ENCODE measurements at regions not wholly inside any gene's neighbourhood (a gene's known extent, or its start where the extent isn't known, plus 50 kb on each side); places are given as distances from the start of the nearest gene placed in this dataset.

DNA sequence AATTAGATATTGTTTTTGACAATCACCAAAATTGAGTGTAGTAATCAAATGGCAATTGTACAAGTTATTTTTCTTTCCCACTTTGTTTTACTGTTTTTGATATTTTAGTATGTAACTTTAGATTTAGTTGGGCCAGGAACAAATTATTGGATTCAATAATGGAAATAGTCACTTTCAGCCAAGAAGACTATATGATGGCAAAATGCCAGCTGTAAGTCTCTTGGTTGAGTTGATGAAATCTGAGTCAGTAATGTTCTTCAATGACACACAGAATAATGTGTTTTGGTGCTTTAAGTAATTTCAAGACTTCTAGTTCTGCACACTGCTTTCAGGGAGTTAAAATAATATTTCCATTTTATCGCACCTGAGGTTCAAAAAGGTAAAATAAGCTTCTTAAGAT lies 2022.0 kb upstream of the CELF4 start:
- TF ChIP-seq, protein P1, sequence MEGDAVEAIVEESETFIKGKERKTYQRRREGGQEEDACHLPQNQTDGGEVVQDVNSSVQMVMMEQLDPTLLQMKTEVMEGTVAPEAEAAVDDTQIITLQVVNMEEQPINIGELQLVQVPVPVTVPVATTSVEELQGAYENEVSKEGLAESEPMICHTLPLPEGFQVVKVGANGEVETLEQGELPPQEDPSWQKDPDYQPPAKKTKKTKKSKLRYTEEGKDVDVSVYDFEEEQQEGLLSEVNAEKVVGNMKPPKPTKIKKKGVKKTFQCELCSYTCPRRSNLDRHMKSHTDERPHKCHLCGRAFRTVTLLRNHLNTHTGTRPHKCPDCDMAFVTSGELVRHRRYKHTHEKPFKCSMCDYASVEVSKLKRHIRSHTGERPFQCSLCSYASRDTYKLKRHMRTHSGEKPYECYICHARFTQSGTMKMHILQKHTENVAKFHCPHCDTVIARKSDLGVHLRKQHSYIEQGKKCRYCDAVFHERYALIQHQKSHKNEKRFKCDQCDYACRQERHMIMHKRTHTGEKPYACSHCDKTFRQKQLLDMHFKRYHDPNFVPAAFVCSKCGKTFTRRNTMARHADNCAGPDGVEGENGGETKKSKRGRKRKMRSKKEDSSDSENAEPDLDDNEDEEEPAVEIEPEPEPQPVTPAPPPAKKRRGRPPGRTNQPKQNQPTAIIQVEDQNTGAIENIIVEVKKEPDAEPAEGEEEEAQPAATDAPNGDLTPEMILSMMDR (IDR thresholded peaks at IDR 0.05; ENCODE audit: insufficient read depth in 1 of 2, low read depth in 1 of 2, low read length in 1 of 2, severe bottlenecking in 1 of 2, unreplicated experiment in 1 of 2) = no peak
- H3K9me3 ChIP-seq = no peaks in the 10 kb centered on the region
- CTCF ChIA-PET = no interaction called here
- H3K36me3 ChIP-seq (ENCODE audit: control insufficient read depth, insufficient read depth, low read length) = no peaks in the 10 kb centered on the region
- H3K4me3 Mint-ChIP-seq (ENCODE audit: unreplicated experiment) = no peak overlapping the region
- H3K4me1 ChIP-seq = no peaks in the 10 kb centered on the region
- intact Hi-C loops (cut with micrococcal nuclease; ENCODE audit: unreplicated experiment) = no loop called here
- H3K9me3 Mint-ChIP-seq (ENCODE audit: unreplicated experiment) = no peaks in the 10 kb centered on the region
- H3K27me3 ChIP-seq (replicated peaks; ENCODE audit: control insufficient read depth, insufficient read depth, low read length) = no peaks in the 10 kb centered on the region
- BruUV-seq (replicated peaks) = no TSS peak
- H3K4me3 ChIP-seq (ENCODE audit: low read depth, low read length) = no peak overlapping the region
- H3K27ac Mint-ChIP-seq (ENCODE audit: unreplicated experiment) = no peak overlapping the region
- H3K36me3 Mint-ChIP-seq (ENCODE audit: insufficient read depth, unreplicated experiment) = no peaks in the 10 kb centered on the region
- POLR2A ChIA-PET = no interaction called here
- H3K4me1 Mint-ChIP-seq (ENCODE audit: low read depth, unreplicated experiment) = no peaks in the 10 kb centered on the region
- no peak for DNase-seq
- no peaks in the 10 kb centered on the region for H3K27me3 Mint-ChIP-seq (ENCODE audit: insufficient read depth, unreplicated experiment)

DNA sequence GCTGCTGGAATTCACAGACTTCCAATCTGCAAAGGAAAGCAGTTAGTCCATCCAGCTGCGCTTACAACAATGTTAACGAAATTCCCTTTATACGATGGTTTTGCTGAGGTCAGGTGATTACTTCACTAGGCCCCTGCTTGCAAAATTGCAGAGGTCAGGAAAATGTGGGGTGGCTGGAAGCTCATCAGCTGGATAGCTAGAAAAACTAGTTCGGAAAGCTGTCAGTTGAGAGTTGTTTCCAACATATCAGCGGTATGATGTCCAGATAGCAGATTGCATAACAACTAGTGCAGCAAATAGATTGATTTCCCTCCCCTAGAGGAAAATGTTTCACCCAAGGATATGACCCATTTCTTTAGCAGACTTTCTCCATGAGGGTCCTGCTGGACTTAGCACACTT lies 2021.1 kb upstream of the CELF4 start:
- BruUV-seq (replicated peaks) = no TSS peak
- Mint-ChIP-seq H3K27me3 (ENCODE audit: insufficient read depth, unreplicated experiment) (no peaks in the 10 kb centered on the region), H3K9me3 (ENCODE audit: unreplicated experiment) (no peaks in the 10 kb centered on the region), H3K36me3 (ENCODE audit: insufficient read depth, unreplicated experiment) (no peaks in the 10 kb centered on the region), H3K27ac (ENCODE audit: unreplicated experiment) (no peak overlapping the region), H3K4me1 (ENCODE audit: low read depth, unreplicated experiment) (no peaks in the 10 kb centered on the region), H3K4me3 (ENCODE audit: unreplicated experiment) (no peak overlapping the region)
- no peaks in the 10 kb centered on the region for H3K27me3 ChIP-seq (replicated peaks; ENCODE audit: control insufficient read depth, insufficient read depth, low read length)
- H3K36me3 ChIP-seq (ENCODE audit: control insufficient read depth, insufficient read depth, low read length) = no peaks in the 10 kb centered on the region
- intact Hi-C loops (cut with micrococcal nuclease; ENCODE audit: unreplicated experiment) = no loop called here
- H3K9me3 ChIP-seq = no peaks in the 10 kb centered on the region
- ChIA-PET POLR2A (no interaction called here), CTCF (no interaction called here)
- H3K4me1 ChIP-seq = no peaks in the 10 kb centered on the region
- no peak for DNase-seq
- no peak overlapping the region for H3K4me3 ChIP-seq (ENCODE audit: low read depth, low read length)
- TF ChIP-seq, protein P1 (IDR thresholded peaks at IDR 0.05; ENCODE audit: insufficient read depth in 1 of 2, low read depth in 1 of 2, low read length in 1 of 2, severe bottlenecking in 1 of 2, unreplicated experiment in 1 of 2) = no peak

DNA sequence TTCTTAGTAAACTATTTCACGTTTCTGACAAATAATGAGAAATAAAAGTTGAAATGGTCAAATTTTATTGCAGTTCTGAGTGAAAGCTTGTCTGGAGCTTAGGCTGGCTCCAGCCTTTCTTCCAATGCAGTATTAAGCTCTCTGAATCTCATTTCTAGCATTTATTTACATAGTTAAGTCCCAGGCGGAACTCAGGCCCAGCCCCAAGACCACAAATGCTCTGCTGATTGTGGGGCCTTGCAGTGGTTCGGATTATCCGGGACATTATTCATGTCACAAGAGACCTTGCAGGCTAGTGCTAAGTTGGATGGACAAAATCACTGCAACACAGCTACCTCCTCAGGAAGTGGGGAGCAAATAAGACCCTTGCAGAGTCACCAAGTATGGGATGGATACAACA lies 2009.3 kb upstream of the CELF4 start:
- Histone ChIP-seq H3K4me3 (ENCODE audit: low read depth, low read length) (no peak overlapping the region), H3K9me3 (no peaks in the 10 kb centered on the region), H3K36me3 (ENCODE audit: control insufficient read depth, insufficient read depth, low read length) (no peaks in the 10 kb centered on the region), H3K27me3 (replicated peaks; ENCODE audit: control insufficient read depth, insufficient read depth, low read length) (no peaks in the 10 kb centered on the region), H3K4me1 (no peaks in the 10 kb centered on the region)
- ChIA-PET CTCF (no interaction called here), POLR2A (no interaction called here)
- H3K9me3 Mint-ChIP-seq (ENCODE audit: unreplicated experiment) = no peaks in the 10 kb centered on the region
- H3K4me1 Mint-ChIP-seq (ENCODE audit: low read depth, unreplicated experiment) = no peaks in the 10 kb centered on the region
- H3K27me3 Mint-ChIP-seq (ENCODE audit: insufficient read depth, unreplicated experiment) = no peaks in the 10 kb centered on the region
- TF ChIP-seq, protein P1 (IDR thresholded peaks at IDR 0.05; ENCODE audit: insufficient read depth in 1 of 2, low read depth in 1 of 2, low read length in 1 of 2, severe bottlenecking in 1 of 2, unreplicated experiment in 1 of 2) = no peak
- H3K4me3 Mint-ChIP-seq (ENCODE audit: unreplicated experiment) = no peak overlapping the region
- intact Hi-C loops (cut with micrococcal nuclease; ENCODE audit: unreplicated experiment) = no loop called here
- no peaks in the 10 kb centered on the region for H3K36me3 Mint-ChIP-seq (ENCODE audit: insufficient read depth, unreplicated experiment)
- DNase-seq = no peak
- no peak overlapping the region for H3K27ac Mint-ChIP-seq (ENCODE audit: unreplicated experiment)
- no TSS peak for BruUV-seq (replicated peaks)

Data from Caco-2 (cell line).